GM19455 (cell line): ENCODE measurements at regions not wholly inside any gene's neighbourhood (a gene's known extent, or its start where the extent isn't known, plus 50 kb on each side); places are given as distances from the start of the nearest gene placed in this dataset.
"Not testable (repeated sequence)": the region's sequence is repeated elsewhere in the genome, so short reads cannot be mapped to it uniquely, and the experiment has no call there.

ENCODE experiments used
- ATAC-seq: cut with Tn5 transposase; IDR thresholded peaks from one replicate; pipeline ENCODE4 v1.9.1; 2021; ENCODE audit not compliant: unreplicated experiment

DNA sequence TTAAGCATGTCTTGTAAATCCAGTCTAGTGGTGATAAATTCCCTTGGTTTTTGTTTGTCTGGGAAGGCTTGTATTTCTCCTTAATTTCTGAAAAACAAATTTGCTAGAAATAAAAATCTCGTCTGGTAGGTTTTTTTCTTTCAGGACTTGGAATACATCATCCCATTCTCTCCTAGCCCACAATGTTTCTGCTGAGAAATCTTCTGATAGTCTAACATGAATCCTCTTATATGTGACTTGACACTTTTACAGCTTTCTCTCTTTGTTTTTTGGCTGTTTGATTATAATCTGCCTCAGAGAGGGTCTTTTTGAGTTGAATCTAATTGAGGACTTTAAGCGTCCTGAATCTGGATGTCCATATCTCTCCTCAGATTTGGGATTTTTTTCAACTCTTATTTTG lies 104.9 kb downstream of the FEM1C start:
- ATAC-seq, result no peak

DNA sequence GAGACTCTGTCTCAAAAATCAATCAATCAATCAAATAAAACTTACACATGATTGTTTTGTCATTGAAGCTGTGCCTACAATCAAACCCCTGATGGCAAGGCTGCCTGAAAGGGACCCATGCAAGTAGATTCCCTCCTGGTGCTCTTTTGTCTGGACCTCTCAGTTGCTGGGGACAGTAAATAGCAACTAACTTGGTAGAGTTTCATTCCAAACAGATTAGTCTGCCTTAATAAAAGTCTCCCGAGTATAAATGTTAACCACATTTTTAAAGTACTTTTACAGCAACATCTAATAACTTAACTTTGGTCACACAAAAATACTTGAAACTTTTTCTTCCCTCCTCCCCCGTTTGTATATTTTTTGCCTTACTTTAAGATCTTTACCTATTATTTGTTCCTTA lies 105.5 kb downstream of the FEM1C start:
- ATAC-seq, result no peak

DNA sequence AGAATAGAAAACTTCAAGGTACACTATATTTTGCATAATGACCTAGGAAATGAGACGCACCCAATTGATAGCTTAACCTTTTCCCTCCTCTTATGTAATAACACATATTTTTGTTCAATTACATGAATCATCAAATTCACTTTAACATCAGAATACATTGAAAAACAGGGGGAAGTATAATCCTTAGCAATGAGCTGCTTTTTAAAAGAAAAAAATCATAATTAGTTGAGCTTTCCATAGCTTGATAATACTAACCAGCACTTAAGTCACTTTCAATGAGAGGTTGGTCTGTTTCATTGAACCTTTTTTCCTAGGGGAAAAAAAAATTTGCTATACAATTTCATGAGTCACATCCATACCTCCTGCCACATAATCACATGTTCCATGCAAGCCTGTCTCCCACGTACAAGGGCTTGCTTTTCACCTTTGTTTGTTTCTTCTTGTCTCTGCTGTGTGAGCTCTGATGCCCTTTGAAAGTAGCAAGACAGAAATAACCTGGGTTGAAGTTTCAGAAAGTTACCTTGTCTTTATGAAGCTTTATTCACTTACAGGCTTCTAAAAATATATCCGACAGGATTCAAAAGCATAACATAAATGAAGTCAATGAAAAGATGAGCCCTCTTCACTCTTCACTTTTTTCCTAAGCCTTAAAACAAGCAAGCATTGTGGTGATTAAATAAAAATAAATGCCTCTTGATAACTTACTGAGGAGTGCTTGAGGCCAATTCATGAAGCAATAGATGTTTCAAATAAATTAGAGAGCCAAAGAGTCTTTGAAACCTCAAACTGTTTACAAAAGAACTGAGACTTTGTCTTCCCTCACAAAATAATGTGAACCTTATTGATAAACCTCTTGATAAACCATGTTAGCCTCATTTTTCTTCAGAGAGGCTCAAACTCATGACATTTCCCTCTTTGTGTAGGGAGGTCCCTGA lies 108.5 kb downstream of the FEM1C start:
- ATAC-seq, result no peak

DNA sequence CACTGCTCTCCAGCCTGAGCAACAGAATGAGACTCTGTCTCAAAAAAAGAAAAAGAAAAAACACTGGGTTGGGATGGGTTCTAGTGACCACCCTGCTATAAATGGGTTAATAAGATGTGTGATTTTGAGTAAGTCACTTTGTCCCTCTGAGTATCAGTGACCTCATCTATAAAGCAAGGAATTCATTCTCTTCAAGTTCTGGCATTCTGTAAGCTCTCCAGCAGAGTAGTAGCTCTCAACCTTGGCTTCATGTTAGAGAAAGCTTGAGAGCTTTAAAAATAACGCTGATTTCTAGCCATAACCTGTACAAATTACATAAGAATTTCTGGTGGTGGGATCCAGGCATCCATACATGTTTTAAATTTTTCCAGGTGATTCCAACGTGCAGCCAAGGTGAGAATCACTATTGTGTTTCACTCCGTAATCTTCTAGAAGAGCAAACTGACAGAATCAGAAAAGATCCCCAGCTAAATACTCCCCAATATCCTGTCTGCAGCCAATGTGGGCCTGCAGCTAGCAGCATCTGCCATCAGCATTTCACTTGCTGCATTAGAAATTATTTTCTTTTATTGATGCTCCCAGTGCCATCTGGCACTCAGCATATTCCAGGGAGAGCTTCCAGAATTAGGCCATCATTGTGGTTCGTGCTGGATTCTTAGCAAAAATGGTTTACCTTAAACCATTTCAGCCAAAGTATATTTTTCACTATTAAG lies 109.4 kb downstream of the FEM1C start:
- no peak for ATAC-seq

DNA sequence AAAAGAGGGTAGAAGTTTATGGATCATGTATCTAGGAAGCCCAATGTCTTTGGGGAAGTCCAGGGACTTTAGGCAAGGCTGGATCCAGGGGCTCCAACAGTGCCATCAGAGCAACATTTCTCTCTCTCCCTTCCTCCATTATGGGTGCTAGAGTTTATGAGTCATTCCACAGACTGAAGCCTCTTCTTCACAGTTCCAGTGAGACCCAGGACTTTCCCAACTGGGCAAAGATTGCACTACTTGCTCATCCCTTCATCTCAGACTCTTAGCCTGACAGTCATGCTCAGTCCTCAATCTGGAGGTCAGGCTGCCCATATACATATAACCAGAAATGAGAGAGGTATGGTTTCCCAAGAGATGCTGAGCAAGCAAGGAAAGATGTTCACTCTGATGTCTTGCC lies 110.7 kb downstream of the FEM1C start:
- ATAC-seq, result no peak

DNA sequence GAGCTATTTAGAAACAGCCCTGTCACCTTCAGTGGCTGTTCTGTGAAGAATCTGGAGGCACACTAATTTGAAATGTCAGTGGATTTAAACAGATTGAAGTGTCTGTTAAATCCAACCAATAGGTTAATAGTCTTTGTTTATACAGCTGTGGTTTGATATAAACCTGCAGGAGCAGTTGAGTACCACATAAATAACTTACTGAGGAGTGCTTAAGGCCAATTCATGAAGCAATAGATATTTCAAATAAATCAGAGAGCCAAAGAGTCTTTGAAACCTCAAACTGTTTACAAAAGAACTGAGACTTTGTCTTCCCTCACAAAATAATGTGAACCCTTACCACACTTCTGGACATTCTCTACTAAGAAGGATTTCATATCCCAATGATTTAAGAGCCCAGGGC lies 111.9 kb downstream of the FEM1C start:
- ATAC-seq, result no peak

DNA sequence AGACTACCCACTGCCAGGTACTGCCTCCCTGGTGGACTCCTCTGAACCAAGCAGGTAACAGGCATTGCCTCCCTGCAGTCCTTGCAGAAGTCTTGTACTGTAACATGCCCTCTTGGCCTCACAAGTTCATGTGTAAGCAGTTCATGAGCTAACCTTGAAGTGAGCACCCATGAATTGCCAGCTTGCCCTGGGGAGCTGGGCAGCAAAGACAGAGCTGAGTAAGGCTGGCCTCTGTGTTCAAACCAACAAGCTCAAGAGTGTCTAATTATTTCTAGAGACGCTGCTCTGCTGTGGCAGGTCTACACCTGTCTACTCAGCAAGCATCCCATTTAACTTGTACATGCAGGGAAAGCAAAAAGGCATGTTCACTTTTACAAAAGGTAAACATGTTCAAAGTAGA lies 113.5 kb downstream of the FEM1C start:
- no peak for ATAC-seq

DNA sequence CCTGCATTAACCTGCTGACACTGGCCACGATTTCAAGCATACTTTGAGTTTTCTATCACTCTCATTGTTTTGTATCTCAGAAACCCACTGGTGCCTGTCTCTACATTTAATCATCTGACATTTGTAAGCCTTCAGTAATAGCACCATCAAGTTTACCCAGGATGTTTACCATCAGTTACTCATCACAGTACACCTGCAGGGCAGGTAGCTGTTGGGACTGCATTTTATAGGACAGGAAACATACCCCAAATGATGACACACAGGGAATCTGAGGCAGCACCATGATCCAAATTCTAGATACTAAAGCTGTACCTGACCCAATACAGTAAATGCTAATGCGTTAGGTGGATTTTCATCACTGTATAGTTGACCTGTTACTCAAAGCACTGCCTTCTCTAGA lies 114.2 kb downstream of the FEM1C start:
- no peak for ATAC-seq

DNA sequence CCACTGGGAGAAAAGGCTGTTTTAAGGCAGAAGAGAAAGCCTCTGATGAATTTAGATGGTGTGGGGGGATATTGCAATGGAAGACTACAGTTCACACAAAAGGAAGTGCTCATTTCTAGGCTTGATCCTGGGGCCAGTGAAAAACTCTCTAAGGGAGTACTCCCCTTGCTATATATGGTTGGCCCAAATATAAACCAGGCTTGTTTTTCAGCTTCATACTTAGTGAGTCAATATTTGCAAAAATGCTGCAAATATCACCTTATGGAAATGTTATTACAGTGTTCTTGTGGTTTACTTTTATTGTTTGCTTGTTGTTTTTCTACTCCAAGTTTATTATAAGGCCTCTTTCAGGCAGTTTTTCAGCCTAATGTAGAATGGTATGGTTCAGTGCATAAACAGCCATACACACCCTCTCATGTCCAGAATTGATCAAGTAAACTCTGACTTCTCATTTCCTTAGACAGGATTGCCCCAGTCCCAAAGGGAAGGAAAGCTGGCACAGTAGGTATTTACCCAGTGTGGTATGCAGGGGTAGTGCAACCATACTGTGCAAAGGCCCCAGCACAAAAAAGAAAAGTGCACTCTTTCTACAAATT lies 115.1 kb downstream of the FEM1C start:
- ATAC-seq, result no peak

DNA sequence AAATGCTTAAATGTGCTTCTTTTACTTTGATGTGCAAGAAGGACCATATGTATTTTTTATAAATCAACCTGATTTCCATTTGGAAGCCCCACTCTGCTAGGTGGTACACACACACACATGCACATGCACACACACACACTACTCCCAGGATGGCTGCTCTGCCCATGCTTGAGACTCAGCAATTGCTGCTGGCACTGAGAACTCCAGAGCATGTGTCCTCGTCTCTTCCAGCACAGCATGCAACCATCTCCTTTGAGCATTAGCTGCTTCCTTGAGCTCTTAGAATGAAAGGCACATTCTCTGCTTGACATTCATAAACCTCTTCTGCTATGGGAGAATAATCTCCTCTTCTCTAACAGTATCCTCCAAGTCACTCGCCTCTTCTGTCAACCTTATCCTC lies 115.9 kb downstream of the FEM1C start:
- no peak for ATAC-seq

DNA sequence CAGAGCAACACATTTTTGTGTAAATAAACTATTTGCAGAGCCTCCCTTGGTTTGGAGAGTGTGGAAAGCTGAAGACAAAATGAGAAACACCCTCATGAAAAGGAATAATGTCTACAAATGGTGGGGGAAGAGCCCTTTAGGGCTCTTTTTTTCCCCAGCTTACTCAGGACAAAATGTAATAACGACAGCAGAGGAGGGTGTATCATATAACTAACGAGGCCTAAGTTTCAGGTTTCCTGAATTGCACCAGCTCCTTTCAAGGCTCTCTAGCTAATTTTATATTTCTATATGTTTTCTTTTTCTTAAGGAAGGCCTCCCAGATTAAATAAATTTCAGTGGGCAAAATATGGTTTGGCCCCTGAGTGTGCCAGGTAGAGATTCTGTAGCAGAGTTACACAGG lies 116.3 kb downstream of the FEM1C start:
- no peak for ATAC-seq

DNA sequence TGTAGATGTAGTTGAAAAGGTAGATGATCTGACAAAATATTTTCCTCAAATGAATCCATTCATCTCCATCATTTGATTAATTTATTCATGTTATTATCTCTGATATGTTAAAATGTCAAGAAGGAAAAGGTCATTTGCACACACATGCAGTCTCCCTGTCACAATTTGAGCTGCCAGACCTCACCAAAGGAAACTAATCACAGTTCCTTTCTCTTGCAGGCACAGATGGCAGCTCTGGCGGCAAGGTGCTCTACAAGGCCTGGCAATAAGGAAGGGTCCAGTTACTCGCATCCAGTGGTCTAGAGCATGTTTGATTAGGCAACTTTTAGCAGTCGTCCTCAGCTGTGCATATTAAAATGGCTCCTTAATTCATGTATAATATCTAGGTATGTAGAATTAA lies 120.1 kb downstream of the FEM1C start:
- ATAC-seq, result no peak

DNA sequence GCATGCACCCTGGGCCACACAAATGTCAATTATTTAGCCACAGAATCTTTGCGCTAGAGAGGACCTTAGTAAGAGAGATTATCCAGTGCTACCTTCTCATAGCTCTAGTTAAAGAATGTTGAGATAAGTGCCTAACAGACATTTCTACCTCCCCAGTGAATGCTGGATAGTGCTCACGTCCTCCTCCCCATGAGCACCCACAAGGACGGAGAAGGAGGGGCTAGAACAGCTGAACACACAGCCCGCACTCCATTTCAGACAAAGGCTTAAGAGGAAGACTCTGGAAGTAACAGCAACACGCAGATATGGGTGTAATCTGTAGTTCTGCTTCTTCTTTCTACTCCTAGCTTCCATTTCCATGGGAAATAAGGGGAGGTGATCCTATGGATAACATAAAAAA lies 120.5 kb downstream of the FEM1C start:
- ATAC-seq, result no peak

DNA sequence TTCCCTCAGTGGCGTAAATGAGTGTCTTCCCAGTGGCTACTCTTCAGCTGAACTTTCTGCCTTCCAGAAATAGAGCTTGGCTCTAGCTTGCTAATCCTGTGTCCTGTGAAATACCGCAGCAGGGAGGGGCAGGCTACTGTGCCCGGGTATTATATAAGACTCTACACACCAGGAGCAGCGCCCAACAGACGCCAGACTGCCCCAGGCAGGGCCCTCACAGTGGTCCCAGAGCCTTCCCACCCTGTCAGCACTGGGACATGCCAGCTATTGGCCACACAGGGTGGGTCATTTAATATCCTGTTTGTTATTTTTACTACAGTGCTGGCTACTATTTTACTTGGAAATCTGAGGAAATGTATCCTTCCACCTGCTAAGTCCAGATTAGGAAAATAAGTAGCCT lies 121.0 kb downstream of the FEM1C start:
- no peak for ATAC-seq

DNA sequence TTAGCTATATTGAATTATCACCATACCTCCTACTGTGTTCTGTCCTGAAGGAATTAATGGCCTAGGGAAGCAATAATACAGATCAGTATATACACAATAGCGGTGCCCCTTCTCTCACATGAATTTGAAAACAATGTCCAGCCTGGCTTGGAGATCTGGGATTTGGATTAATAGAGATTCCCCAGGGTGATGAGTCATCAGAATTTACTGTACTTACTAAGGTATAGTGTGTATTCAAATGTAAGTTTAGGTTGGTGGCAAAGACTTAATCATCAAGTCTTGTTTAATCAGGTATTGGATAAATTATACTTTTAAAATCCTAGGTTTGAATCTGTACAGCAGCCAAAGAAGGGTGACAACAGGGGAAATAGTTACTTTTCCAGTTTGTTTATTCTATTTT lies 121.5 kb downstream of the FEM1C start:
- ATAC-seq, result no peak

DNA sequence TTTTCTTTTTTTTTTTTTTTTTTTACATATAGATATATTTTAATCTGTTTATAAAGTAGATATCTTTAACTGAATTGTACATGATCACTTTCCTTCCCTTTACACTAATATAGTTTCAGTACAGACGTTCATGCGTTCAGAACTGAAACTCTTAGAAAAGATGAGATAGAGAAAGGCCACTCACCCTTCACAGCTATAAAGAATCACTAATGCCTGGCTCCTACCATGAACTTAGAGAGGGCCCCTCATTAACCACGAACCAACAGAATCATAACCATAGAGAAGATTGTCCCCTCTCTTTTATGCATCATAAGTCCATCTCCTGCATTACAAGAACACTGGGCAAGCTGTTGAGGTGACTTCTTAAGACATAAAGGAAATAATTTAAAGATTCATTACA lies 123.8 kb downstream of the FEM1C start:
- ATAC-seq, result not testable (repeated sequence)

DNA sequence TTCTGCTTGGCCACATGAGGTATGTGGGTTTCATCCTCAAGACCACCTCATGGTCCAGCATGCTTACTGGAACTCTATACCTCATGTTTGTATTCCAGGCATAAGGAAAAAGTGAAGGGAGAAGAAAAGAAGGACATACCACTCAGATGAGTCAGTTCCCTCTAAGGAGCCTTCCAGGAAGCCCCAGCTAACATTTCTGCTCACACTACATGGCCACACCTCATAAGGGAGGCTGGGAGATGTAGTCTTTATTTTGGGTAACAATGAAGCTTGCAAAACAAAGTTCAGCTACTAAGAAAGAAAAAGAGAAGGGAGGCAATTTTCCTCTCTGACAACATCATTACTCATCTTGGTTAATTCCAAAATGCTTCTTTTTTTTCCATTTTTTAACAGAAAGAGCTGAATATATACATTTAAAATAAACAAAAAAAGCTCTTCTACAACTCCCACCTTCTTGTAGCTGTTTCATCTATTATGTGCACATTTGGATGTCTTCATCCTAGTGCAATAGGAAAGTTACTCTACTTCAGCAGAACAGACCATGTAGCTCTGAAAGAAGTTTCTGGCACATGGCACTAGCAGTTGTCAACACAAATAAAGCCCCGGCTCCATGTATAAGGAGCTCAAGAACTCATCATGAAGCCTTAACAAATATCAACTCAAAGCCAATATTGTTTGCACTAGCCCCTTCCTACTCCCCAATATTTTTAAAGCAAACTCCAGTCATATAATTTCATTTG lies 123.6 kb upstream of the CCDC112 start:
- no peak for ATAC-seq

DNA sequence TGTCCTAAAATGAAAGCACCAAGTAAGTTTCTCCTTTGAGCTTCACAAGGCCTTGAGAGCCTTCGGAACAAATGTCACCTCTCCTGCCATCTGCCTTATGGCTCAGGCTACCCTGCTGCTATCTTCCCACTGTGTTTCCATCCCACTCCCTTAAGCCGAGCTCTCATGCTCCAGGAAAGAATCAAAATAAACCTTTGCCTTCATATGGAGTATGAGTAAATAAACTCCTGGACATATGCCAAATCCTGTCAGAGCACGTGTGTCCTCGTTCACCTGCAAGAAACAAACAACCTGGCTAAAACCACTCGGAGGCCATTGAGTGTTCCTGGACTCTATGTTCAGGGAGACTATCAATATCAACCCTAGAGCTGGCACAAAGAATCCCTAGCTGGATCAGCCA lies 122.3 kb upstream of the CCDC112 start:
- ATAC-seq, result no peak

DNA sequence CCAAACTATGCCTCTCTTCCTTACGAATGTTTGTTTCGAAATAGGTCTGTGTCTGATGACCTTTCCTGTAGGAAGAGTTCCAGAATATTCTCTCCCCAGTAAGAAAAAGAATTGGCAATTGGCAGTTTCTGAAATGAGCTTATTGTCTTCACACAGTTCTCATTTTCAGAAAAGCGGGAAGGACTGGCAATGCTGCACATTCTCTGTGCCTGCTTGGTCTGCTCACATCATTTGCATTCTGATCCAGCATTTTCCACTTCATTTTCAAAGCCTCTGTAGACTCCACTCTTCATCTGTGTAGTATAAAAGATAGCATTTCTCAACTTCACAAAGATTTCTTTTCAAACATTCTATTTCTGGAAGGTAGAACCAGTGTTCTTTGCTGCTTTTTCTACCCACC lies 120.6 kb upstream of the CCDC112 start:
- ATAC-seq, result no peak

DNA sequence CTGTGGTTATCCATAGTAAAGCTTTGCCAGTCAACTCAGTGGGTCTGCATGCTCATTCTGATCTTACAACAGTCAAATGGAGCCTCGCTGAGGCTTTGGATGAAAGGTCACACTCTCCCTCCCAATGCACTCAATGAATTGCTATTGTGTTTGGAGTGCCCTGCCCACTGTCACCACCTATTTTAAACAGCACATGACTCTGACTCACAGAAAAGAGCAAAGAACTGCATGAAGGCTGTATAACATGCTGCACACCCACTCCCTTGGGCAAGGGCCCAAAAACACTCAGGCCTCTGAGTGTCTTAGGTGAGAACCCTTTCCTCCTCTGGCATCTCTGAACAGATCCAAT lies 118.7 kb upstream of the CCDC112 start:
- ATAC-seq, result no peak

DNA sequence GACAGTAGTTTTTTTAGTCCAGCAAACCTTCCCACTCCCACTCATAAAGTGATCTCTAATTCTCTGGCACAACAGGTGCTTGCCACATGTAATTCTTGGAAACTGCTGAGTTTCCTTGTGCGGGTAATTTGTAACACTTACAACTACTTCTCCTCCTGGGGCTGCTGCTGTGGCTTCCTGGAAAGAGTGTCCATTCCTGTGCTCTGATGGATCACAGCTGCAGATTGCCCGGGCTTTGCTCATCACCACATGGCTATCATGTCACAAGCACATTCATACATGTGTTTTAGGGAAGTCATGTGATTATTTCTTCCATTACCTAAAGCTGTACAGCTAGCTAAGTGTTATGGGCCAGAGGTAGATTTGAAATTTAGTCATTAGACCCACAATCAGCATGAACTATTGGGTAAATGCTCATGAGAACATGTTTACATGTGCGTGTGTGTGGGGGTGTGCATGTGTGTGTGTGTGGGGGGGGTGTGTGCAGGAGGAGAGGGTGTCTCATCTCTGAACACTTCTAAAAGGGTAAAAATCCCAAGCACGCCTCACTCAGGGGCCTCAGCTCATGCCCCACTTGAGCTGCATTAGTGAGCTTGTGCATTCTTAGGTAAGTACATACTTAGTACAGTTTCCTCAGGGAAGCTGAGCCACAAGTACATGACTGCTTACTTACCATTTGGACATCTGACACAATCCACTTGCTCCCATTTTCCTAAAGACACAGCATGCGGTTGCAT lies 118.1 kb upstream of the CCDC112 start:
- ATAC-seq, result no peak
